Hepatocyte (in vitro differentiated cells): ENCODE measurements at regions not wholly inside any gene's neighbourhood (a gene's known extent, or its start where the extent isn't known, plus 50 kb on each side); places are given as distances from the start of the nearest gene placed in this dataset.

Experiments
- EZH2 ChIP-seq: fragments of 200-600 bp; sonication (generic); IDR thresholded peaks from 2 replicates; pipeline ENCODE4 v1.6.1; 2016; ENCODE audit warnings: antibody characterized with exemption, mild to moderate bottlenecking, borderline replicate concordance
- EZH2phosphoT487 ChIP-seq: fragments of 200-600 bp; sonication (generic); IDR thresholded peaks from one replicate; pipeline ENCODE4 v1.6.1; 2018; ENCODE audit warnings: antibody characterized with exemption, mild to moderate bottlenecking, low read depth, moderate library complexity; ENCODE audit not compliant: unreplicated experiment, severe bottlenecking
- TF ChIP-seq, protein P1 (sequence below): fragments of 200-600 bp; sonication (generic); IDR thresholded peaks from 2 replicates; pipeline ENCODE4 v1.5.1; 2016; ENCODE audit warnings: antibody characterized with exemption, mild to moderate bottlenecking; ENCODE audit not compliant: poor library complexity

DNA sequence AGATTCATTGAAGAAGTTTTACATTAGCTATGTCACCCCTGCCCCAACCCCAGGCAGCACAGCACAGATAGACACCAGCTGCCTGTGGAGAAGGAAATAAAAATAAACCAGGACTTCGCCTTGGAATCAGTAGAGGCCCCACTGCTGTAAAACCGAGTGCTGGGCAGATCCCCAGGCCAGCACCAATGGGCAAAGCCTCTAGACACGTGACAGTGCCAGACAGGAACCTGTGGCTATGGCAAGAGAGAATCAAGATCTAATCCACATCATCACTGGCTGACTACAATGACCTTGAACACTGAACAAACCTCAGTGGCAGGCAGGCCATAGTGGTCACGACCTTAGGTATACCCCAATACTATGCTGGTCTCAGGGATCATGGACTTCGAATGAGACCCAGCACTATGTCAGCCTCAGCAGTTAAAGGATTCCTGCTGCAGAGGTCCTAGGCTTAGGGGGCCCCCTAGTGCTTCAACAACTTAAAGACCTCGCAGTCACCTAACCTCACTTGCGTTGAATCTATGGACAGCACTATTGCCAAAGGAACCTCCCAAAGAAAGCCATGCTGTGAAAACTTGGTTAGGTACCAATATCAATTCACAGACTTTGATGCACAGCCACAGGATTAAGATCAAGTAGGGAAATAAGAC is 2118.6 kb upstream of the C9orf72 start:
- no peak for TF ChIP-seq EZH2
- TF ChIP-seq, protein P1, sequence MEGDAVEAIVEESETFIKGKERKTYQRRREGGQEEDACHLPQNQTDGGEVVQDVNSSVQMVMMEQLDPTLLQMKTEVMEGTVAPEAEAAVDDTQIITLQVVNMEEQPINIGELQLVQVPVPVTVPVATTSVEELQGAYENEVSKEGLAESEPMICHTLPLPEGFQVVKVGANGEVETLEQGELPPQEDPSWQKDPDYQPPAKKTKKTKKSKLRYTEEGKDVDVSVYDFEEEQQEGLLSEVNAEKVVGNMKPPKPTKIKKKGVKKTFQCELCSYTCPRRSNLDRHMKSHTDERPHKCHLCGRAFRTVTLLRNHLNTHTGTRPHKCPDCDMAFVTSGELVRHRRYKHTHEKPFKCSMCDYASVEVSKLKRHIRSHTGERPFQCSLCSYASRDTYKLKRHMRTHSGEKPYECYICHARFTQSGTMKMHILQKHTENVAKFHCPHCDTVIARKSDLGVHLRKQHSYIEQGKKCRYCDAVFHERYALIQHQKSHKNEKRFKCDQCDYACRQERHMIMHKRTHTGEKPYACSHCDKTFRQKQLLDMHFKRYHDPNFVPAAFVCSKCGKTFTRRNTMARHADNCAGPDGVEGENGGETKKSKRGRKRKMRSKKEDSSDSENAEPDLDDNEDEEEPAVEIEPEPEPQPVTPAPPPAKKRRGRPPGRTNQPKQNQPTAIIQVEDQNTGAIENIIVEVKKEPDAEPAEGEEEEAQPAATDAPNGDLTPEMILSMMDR, result peak; percentile 25
- no peak for TF ChIP-seq EZH2phosphoT487
